ENCODE measurements at regions not wholly inside any gene's neighbourhood (a gene's known extent, or its start where the extent isn't known, plus 50 kb on each side); places are given as distances from the start of the nearest gene placed in this dataset.

DNA sequence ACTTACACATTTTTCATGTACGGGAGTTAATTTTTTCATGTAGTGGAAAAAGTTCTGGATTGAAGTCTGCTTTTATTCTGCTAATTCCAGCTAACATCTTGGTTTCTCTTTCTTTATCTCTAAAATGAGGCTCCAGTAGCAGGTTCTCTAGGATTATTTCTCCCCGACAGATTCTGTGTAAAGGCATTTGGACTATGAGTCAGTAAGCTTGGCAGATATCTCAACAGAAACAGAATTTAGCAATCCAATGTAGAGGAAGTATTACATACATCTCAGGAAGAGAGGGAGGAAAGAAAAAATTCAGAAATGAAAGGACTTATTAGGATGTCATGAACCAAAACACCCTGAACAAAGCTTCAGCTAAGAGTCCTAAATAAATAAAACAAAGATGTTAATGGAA is 1682.3 kb upstream of the TENM3 start:
- no peak for DNase-seq

DNA sequence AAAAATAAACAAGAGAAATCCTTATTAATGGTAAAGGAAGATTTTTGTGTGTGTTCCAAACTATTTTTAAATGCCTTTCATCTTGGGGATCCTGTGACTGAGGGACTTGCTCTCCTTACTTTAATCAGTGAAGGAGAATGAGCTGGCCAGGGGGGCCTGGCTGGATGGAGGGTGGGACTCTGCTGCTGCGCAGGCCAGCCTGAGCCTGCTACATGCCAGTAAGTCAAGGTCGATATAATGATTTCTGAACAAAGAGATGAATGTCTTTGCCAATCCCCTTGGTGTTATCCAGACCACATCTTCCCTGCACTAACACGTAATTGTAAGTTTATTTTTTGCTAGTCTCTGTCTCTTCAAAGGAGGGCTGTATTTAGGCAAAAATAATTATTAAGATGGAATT is 1679.2 kb upstream of the TENM3 start:
- DNase-seq, result no peak

DNA sequence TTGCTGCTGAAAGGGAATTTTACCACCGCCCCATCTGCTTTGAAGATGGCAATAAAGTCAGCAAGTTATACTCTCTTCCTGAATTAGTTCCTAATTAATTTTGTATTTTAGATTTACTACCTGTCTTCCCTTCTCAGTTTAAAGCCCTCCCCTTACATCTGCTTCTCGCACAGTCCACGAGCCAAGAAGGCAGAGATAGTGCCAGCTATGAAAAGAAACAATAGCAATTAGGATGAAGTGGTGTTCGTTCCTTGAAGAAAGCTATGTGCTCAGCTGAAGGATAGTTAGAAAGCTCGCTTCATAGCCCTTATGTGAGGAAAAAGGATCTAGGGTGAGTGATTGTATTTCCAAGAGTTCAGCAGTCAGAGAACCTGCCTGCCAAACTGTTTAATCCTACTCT is 1678.8 kb upstream of the TENM3 start:
- no peak for DNase-seq

- DNase-seq, result no peak
Measured at GRCh38 chr4:180565856-180566431, 1677.3 kb upstream of the TENM3 start.

- DNase-seq, result no peak
Measured at GRCh38 chr4:180566492-180566891, 1676.7 kb upstream of the TENM3 start.

- DNase-seq, result no peak
Measured at GRCh38 chr4:180567080-180567479, 1676.1 kb upstream of the TENM3 start.

DNA sequence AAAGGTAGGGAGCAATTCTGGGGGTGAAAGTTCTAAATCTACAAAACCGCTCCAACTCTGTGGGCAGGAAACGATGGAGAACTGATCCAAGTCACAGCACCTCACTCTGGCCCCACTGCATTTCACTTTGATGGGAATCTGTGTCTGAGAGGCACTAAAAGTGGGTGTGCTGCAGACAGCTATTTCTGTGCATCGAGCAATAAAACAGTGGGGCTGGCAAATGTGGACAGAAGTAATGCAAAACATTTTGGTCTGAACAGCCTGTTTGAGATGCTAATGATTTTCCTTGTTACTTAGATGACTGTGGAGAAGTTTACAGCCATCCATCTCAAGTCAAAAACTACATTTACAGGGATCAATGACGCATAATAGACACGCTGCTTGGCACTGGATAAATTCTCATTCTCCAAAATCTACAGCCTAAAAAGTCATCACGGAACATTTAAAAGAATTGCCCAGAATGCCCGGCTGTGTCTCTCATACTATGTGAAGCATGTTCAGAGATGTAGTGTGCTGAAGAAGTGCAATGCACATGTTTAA is 1671.6 kb upstream of the TENM3 start:
- DNase-seq, result no peak

DNA sequence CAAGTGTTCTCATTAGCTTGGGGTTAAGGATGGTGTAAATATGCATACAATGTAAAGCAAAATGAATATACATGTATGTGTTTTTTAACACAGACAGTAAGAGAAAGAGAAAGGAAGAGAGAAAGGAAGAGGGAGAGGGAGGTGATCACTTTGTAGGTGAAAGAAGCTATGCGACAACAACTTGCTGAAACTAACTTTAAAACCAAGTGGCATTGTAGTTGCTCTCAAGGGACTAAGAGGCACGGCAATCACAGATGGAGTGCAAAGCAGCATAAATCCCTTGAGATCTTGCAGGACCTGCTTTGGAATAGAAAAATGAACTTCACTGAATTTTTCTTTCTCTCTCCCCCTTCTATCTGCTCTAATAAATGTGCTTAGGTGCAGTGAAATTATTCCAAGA is 1665.0 kb upstream of the TENM3 start:
- DNase-seq, result no peak

GRCh38 chr4:180581061-180581460 is 1662.1 kb upstream of the TENM3 start:
- no peak for DNase-seq

DNA sequence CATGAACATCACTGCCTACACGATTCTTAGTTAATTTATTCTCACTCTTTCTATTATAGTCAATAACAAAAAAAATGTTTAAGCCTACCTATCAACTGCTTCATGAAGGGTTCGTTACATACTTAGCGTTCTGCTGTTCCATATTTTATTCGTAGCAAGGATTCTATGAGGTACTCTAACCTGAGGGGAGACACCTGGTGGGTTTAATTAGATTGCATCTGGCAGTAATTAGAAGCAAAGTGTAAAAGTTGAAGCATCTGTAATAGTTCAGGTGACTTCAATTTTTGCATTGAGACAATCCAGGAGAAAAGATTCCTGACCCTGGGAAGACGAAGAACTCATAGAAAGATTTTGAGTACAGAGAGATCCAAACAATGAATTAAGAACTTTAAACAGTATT is 1655.8 kb upstream of the TENM3 start:
- DNase-seq, result no peak

GRCh38 chr4:180589575-180589974 is 1653.6 kb upstream of the TENM3 start:
- DNase-seq, result no peak

DNA sequence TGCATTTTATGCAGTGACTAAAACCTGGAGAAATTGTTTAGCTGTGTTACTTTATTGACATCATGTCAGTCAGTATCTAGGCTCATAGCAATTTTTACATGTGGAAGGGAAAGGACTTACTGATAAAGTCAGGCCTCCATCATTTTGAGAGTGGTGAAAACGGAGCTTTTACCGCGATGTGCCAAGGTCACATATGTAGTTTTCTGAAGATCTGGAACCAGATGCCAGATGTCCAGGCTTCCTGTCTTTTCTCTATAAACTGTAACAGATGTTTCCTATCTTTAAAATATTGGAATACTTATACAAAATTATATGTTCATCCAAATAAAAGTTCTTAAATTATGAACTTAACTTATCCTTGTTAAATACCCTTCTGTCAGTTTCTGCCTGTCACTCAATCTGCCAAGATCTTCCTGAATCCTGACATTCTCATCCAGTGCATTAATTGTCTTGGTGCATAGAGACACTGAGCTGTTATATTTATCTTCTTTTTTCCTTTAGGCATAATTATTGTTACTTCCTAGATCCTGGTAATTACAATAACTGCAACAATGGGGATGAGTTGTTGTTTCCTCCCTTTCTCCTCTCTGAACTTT is 1646.2 kb upstream of the TENM3 start:
- DNase-seq, result no peak

DNA sequence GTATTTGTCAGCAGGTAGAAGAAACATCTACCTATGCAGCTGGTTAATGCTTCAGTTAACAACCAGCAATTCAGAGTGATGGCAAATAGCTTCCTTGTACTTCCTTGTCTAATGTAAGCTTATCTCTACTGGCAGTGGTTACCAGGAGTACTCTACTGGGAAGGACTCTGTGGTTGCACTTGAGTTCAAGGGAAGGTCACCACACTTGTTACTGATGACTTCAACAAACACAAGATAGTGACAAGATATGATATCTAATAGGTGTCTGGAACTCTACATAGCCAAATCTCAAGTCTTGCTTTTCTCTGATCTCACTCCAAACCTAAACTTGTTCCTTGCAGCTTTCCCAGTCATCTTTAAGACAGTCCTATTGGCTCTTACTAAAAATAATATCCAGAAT is 1644.9 kb upstream of the TENM3 start:
- DNase-seq, result no peak

DNA sequence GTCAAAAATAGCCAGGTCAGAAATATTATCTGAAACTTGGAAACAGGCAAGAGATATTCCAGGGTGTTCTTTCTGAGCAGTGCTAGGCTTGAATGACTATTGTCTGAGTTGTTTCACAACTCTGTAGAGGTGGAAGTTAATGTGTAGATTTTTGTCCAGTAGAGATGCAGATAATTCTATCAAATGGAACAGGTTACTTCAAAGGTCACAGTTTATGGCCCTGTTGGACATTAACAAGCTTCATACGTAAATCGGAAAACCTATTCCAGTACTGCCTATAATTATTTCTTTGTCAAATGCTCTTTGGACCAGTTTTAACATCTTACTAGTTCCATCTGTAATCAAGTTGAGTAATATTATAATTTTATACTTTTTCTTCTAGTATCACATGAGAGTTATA is 1639.4 kb upstream of the TENM3 start:
- no peak for DNase-seq

- no peak for DNase-seq
Measured at GRCh38 chr4:180610324-180610723, 1632.9 kb upstream of the TENM3 start.

DNA sequence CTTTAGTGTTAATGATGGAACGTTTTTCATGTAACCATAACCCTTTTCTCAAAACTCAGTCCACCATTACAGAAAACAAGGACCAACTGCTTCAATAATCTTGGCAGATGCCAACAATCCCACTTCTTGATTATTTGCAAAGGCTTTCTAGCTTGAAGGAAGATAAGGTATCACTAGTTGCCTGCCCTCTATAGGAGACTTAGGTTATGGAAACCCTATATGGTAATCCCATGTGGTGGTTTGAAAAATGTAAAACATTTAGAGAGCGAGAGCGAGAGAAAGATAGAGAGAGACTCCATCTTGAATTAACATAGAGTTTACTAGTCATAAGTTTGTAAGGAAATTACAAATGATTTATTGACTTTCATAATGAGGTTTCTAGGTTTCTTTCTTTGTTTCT is 1627.5 kb upstream of the TENM3 start:
- DNase-seq, result no peak

DNA sequence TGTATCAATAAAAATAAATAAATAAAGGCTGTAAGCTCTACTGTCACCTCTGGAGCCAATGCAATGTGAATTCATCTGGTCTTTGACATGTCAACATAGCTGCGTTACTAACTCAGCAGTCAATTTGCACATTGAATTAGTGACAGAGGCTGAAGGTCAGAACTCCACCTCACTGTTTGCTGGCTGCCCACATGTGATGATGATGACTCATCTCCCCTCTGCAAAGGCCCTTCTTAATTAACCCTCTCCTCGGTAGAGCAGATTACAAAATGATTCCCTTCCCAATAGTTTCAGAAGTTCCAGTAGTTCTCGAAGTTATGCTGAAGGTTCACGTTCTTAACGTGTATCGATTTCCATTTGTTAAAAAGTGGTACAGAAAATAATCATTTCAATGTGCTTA is 1626.0 kb upstream of the TENM3 start:
- no peak for DNase-seq

GRCh38 chr4:180618396-180618795 is 1624.8 kb upstream of the TENM3 start:
- no peak for DNase-seq

- DNase-seq, result no peak
Measured at GRCh38 chr4:180619440-180619839, 1623.8 kb upstream of the TENM3 start.

- DNase-seq, result no peak
Measured at GRCh38 chr4:180622254-180622653, 1620.9 kb upstream of the TENM3 start.

DNA sequence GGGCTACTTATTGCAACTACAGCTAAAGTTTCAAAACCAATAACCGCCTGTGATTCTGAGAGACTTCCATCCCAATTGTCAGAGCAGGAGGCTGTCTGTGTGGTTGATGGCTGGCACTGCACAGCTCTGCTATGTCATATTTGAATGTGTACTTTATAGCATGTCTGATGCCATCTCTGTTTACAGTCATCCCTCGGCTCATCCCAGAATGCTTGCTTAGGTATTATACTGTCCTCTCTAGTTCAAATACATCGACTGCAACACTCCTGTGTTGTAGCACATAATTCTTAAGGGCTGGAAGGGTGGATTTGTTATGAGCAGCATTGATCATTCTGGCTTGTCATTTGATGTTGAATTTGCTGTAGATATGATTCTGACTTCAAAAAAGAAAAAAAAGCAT is 1617.5 kb upstream of the TENM3 start:
- no peak for DNase-seq

GRCh38 chr4:180630012-180630665 is 1613.1 kb upstream of the TENM3 start:
- DNase-seq, result no peak

- no peak for DNase-seq
Measured at GRCh38 chr4:180634306-180634705, 1608.9 kb upstream of the TENM3 start.

- no peak for DNase-seq
Measured at GRCh38 chr4:180635281-180635680, 1607.9 kb upstream of the TENM3 start.
